H1 (cell line): ENCODE measurements at regions not wholly inside any gene's neighbourhood (a gene's known extent, or its start where the extent isn't known, plus 50 kb on each side); places are given as distances from the start of the nearest gene placed in this dataset.

ENCODE experiments used
- CHD1 ChIP-seq: IDR thresholded peaks from 2 replicates; pipeline ENCODE4 v1.6.1; 2012; ENCODE audit warnings: low read depth, low read length, improper control_type of control experiment
- EGR1 ChIP-seq: IDR thresholded peaks from 2 replicates; pipeline ENCODE4 v1.6.1; 2011; ENCODE audit warnings: low read depth, low read length, borderline replicate concordance
- POLR2A ChIP-seq, 2 experiments: IDR thresholded peaks; 1 replicate in 1 of 2; 2 replicates in 1 of 2; pipeline ENCODE4 v1.6.1; 2011; ENCODE audit warnings: low read depth in 2 of 2, low read length in 2 of 2, mild to moderate bottlenecking in 2 of 2; ENCODE audit errors: control extremely low read depth in 1 of 2
- RFX5 ChIP-seq: IDR thresholded peaks from 2 replicates; pipeline ENCODE4 v1.6.1; 2011; ENCODE audit warnings: low read depth, low read length, improper control_type of control experiment, borderline replicate concordance
- SUZ12 ChIP-seq: fragments of 200-600 bp; sonication (generic); IDR thresholded peaks from 2 replicates; pipeline ENCODE4 v1.6.1; 2012; ENCODE audit warnings: mild to moderate bottlenecking, inconsistent platforms, low read length, moderate library complexity, mixed read lengths
- ZNF274 ChIP-seq: IDR thresholded peaks from 2 replicates; pipeline ENCODE4 v1.7.0; 2012; ENCODE audit warnings: low read length, borderline replicate concordance; ENCODE audit errors: extremely low read depth
- TF ChIP-seq, protein P1 (sequence below), 3 experiments: IDR thresholded peaks; 1 replicate in 2 of 3; 2 replicates in 1 of 3; pipeline versions ENCODE4 v1.5.1 to v1.6.1; 2011; ENCODE audit warnings: low read length in 3 of 3, mild to moderate bottlenecking in 3 of 3, inconsistent platforms in 2 of 3, low read depth in 1 of 3, moderate library complexity in 1 of 3; ENCODE audit not compliant: insufficient read depth in 1 of 3; ENCODE audit errors: control extremely low read depth in 1 of 3

GRCh38 chr2:5315512-5315911 is 376.7 kb upstream of the SOX11 start:
- TF ChIP-seq, protein P1, sequence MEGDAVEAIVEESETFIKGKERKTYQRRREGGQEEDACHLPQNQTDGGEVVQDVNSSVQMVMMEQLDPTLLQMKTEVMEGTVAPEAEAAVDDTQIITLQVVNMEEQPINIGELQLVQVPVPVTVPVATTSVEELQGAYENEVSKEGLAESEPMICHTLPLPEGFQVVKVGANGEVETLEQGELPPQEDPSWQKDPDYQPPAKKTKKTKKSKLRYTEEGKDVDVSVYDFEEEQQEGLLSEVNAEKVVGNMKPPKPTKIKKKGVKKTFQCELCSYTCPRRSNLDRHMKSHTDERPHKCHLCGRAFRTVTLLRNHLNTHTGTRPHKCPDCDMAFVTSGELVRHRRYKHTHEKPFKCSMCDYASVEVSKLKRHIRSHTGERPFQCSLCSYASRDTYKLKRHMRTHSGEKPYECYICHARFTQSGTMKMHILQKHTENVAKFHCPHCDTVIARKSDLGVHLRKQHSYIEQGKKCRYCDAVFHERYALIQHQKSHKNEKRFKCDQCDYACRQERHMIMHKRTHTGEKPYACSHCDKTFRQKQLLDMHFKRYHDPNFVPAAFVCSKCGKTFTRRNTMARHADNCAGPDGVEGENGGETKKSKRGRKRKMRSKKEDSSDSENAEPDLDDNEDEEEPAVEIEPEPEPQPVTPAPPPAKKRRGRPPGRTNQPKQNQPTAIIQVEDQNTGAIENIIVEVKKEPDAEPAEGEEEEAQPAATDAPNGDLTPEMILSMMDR (IDR thresholded peaks at IDR 0.05; ENCODE audit: control extremely low read depth in 1 of 3, insufficient read depth in 1 of 3, low read depth in 1 of 3, low read length in 3 of 3) = no peak
- TF ChIP-seq EGR1 (no peak), POLR2A (IDR thresholded peaks at IDR 0.05; ENCODE audit: control extremely low read depth in 1 of 2, low read depth in 2 of 2, low read length in 2 of 2) (no peak), RFX5 (no peak), ZNF274 (no peak), CHD1 (no peak), SUZ12 (no peak)
